ENCODE measurements at regions not wholly inside any gene's neighbourhood (a gene's known extent, or its start where the extent isn't known, plus 50 kb on each side); places are given as distances from the start of the nearest gene placed in this dataset.
A peak's percentile ranks its signal among the peaks of the same experiment; 100 is the strongest.

- H3K27ac ChIP-seq (ENCODE audit: low read length) = no peak overlapping the region
Measured at GRCh38 chr18:11407940-11408339, 201.5 kb upstream of the SLC35G4 start.

GRCh38 chr18:11405804-11406203 lies 203.6 kb upstream of the SLC35G4 start:
- Histone ChIP-seq H3K79me2 (ENCODE audit: low read length) (no peaks in the 10 kb centered on the region), H4K20me1 (ENCODE audit: insufficient read depth, low read length) (no peaks in the 10 kb centered on the region), H3K27me3 (ENCODE audit: low read depth, low read length) (no peaks in the 10 kb centered on the region), H2AFZ (ENCODE audit: low read depth, low read length) (no peak overlapping the region), H3K27ac (ENCODE audit: low read length) (no peak overlapping the region), H3K4me1 (ENCODE audit: low read length) (no peaks in the 10 kb centered on the region), H3K9ac (ENCODE audit: low read length) (no peak overlapping the region), H3K4me3 (ENCODE audit: low read length) (no peak overlapping the region), H3K36me3 (replicated peaks; ENCODE audit: low read depth, low read length) (no peaks in the 10 kb centered on the region), H3K4me2 (ENCODE audit: low read length) (no peak overlapping the region), H3K9me3 (ENCODE audit: insufficient read depth, low read length) (no peaks in the 10 kb centered on the region)
- no peak for TF ChIP-seq EZH2phosphoT487 (IDR thresholded peaks at IDR 0.05; ENCODE audit: low read depth)
- no peak for TF ChIP-seq CTCF (IDR thresholded peaks at IDR 0.05; ENCODE audit: low read depth, low read length)

More at GRCh38 chr18:11407940-11408339, 201.5 kb upstream of the SLC35G4 start:
- no peak overlapping the region for H3K4me3 ChIP-seq (ENCODE audit: low read length)
- TF ChIP-seq CTCF (IDR thresholded peaks at IDR 0.05; ENCODE audit: low read depth, low read length) = no peak
- TF ChIP-seq EZH2phosphoT487 (IDR thresholded peaks at IDR 0.05; ENCODE audit: low read depth) = no peak
- no peak overlapping the region for H3K9ac ChIP-seq (ENCODE audit: low read length)
- no peaks in the 10 kb centered on the region for H3K4me1 ChIP-seq (ENCODE audit: low read length)
- H3K79me2 ChIP-seq (ENCODE audit: low read length) = no peaks in the 10 kb centered on the region
- no peak overlapping the region for H3K4me2 ChIP-seq (ENCODE audit: low read length)
- no peaks in the 10 kb centered on the region for H3K9me3 ChIP-seq (ENCODE audit: insufficient read depth, low read length)
- no peak overlapping the region for H2AFZ ChIP-seq (ENCODE audit: low read depth, low read length)
- H3K36me3 ChIP-seq (replicated peaks; ENCODE audit: low read depth, low read length) = no peaks in the 10 kb centered on the region
- H4K20me1 ChIP-seq (ENCODE audit: insufficient read depth, low read length) = no peaks in the 10 kb centered on the region
- no peaks in the 10 kb centered on the region for H3K27me3 ChIP-seq (ENCODE audit: low read depth, low read length)

GRCh38 chr18:11400703-11401102 lies 208.7 kb upstream of the SLC35G4 start:
- no peak overlapping the region for H3K9ac ChIP-seq (ENCODE audit: low read length)
- no peaks in the 10 kb centered on the region for H3K27me3 ChIP-seq (ENCODE audit: low read depth, low read length)
- no peak overlapping the region for H3K4me3 ChIP-seq (ENCODE audit: low read length)
- no peaks in the 10 kb centered on the region for H3K4me1 ChIP-seq (ENCODE audit: low read length)
- H3K4me2 ChIP-seq (ENCODE audit: low read length) = no peak overlapping the region
- no peaks in the 10 kb centered on the region for H4K20me1 ChIP-seq (ENCODE audit: insufficient read depth, low read length)
- H3K27ac ChIP-seq (ENCODE audit: low read length) = no peak overlapping the region
- H3K79me2 ChIP-seq (ENCODE audit: low read length) = no peaks in the 10 kb centered on the region
- H3K9me3 ChIP-seq (ENCODE audit: insufficient read depth, low read length) = no peaks in the 10 kb centered on the region
- H2AFZ ChIP-seq (ENCODE audit: low read depth, low read length) = no peak overlapping the region
- no peak for TF ChIP-seq CTCF (IDR thresholded peaks at IDR 0.05; ENCODE audit: low read depth, low read length)
- no peak for TF ChIP-seq EZH2phosphoT487 (IDR thresholded peaks at IDR 0.05; ENCODE audit: low read depth)
- no peaks in the 10 kb centered on the region for H3K36me3 ChIP-seq (replicated peaks; ENCODE audit: low read depth, low read length)

- no peaks in the 10 kb centered on the region for H3K27me3 ChIP-seq (ENCODE audit: low read depth, low read length)
- no peak overlapping the region for H3K4me2 ChIP-seq (ENCODE audit: low read length)
- no peaks in the 10 kb centered on the region for H3K79me2 ChIP-seq (ENCODE audit: low read length)
- H3K27ac ChIP-seq (ENCODE audit: low read length) = no peak overlapping the region
- H3K4me1 ChIP-seq (ENCODE audit: low read length) = no peaks in the 10 kb centered on the region
- no peak overlapping the region for H2AFZ ChIP-seq (ENCODE audit: low read depth, low read length)
- H3K9ac ChIP-seq (ENCODE audit: low read length) = no peak overlapping the region
- no peaks in the 10 kb centered on the region for H4K20me1 ChIP-seq (ENCODE audit: insufficient read depth, low read length)
- no peak overlapping the region for H3K4me3 ChIP-seq (ENCODE audit: low read length)
- no peak for TF ChIP-seq EZH2phosphoT487 (IDR thresholded peaks at IDR 0.05; ENCODE audit: low read depth)
- TF ChIP-seq CTCF (IDR thresholded peaks at IDR 0.05; ENCODE audit: low read depth, low read length) = peak; percentile 31
- no peaks in the 10 kb centered on the region for H3K36me3 ChIP-seq (replicated peaks; ENCODE audit: low read depth, low read length)
- no peaks in the 10 kb centered on the region for H3K9me3 ChIP-seq (ENCODE audit: insufficient read depth, low read length)
Measured at GRCh38 chr18:11398625-11399024, 210.8 kb upstream of the SLC35G4 start.

All from OCI-LY3 (cell line).